ENCODE measurements at regions not wholly inside any gene's neighbourhood (a gene's known extent, or its start where the extent isn't known, plus 50 kb on each side); places are given as distances from the start of the nearest gene placed in this dataset.

- DNase-seq = no peak
Measured at GRCh38 chr11:62073061-62073460, 50.8 kb upstream of the INCENP start.

- DNase-seq = no peak
Measured at GRCh38 chr11:62071408-62071807, 52.4 kb upstream of the INCENP start.

DNA sequence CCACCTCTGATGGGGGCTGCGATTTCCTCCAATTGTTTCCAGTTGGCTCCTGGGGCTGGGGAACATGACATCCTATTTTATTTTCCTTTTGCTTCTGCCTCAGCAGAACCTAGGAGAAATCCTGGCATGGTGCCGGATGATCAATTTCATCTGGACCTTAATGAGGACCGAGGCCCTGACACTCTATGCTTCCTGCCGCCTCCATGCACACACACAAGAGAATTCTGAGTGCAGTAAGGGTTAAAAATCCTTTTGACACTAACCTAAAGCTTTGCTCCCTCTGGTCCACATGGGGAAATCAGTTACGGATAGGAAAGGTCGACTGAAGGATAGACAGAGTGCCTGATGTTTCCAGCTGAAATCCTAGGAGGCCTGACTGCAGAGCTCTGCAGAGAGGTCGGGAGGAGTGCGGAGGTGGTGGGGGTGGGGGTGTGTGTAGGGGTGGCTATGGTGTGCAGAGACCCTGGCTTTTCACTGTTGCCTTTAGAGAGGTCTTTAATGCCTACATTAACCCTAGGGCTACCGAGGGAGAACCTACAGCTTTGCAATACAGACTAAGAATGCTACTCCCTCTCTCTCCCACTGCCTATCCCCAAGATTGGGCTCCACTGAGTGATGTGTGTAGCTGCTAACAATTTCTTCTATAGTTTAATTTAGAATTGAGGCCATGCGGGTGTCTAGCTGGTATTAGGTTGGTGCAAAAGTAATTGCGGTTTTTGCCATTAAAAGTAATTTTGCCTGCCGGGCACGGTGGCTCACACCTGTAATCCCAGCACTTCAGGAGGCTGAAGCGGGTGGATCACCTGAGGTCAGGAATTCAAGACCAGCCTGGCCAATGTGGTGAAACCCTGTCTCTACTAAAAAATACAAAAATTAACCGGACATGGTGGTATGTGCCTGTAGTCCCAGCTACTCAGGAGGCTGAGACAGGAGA is 53.6 kb upstream of the INCENP start:
- DNase-seq = no peak

DNA sequence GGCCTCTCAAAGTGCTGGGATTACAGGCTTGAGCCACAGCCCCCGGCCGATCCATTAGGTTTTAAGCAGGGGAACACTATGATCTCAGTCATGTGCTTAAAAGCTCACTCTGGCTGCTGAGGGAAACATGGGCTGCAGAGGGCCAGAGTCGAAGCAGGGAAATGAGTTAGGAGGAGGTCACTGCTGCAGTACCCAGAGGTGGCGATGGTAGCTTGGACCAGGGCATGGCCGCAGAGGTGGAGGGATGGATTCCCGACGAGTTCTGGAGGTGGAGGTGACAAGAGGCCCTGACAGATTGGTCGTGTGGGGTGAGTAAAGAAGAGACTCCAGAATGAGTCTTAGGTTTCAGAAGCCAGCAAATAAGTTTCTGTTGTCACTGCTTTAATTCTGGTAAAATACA is 54.4 kb upstream of the INCENP start:
- DNase-seq = peak; percentile 25 to 28

GRCh38 chr11:62068730-62069129 is 55.1 kb upstream of the INCENP start:
- DNase-seq = no peak

DNA sequence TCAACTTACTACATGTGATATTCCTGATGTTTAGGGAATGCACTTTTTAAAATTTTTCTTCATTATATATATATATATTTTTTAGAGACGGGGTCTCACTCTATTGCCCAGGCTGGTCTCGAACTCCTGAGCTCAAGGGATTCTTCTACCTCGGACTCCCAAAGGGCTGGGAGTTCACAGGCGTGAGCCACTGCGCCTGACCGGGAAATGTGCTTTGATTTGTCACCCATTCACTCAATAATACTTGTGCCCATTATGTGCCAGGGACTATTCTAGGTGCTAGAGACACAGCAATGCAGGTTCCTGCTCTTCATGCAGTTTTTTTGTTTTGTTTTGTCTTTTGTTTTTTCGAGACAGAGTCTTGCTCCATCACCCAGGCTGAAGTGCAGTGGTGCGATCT is 56.1 kb upstream of the INCENP start:
- DNase-seq = no peak

GRCh38 chr11:62064221-62064620 is 59.6 kb upstream of the INCENP start:
- DNase-seq = no peak

DNA sequence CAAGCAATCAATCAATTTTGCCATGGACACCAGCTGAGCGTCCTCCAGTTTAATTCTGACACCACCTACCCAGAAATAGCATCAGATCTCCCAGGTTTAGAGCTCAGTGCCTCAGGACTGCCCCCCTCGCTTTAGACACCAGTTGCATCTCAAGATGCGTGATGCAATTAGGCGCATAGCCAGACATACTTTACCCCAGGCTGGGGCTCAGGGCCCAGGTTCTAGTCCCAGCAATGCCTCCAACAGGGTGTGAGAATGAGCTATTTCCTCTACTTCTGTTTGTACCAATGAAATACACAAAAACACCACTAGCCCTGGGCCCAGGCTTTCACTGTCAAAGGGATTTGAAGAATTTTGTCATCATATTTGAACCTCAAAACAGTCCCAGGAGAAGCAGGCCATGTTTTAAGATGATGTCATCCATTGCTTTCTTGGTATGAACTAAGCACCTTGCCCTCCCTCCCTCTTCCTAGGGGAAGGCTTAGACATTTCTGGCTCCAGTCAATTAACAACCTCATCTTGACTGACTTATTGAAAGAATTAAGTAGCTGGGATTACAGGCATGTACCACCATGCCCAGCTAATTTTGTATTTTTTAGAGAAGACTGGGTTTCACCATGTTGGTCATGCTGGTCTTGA is 61.5 kb upstream of the INCENP start:
- DNase-seq = no peak

- DNase-seq = no peak
Measured at GRCh38 chr11:62061356-62062222, 62.2 kb upstream of the INCENP start.

DNA sequence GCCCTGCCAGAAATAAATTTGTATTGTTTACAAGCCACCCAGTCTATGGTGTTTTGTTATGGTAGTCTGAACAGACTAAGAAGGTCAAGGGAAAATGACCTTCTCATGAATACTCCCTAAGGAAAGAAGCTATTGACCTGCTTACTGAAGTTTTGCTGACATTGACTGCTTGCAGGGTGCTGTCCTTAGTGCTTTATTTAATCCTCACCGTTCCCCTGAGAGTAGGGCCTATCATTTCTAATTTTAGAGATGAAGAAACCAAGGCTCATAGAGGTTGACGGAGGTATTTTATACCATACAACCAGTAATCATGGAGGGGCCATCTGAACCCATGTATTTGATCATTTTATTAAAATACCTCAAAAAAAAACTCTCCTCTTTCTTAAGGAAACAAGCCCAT is 66.7 kb upstream of the INCENP start:
- DNase-seq = no peak

DNA sequence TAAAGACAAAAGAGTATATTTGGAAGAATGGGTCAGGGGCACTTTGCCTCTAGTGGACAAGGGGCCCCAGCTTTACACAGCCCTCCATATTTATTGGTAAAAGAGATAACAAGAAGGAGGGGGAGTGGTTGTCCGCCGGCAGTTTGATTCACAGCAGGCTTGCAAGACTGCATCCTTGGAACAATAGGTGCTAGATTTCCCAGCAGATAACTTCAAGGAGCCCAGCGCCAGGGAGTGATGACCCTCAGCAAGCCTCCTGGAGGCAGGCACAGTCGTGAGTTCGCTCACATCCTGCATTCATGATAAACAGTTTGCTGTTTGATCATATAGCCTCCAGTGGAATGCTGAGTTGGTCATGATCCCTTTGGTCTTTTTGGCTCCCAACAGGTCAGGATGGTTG is 67.8 kb upstream of the INCENP start:
- DNase-seq = no peak

DNA sequence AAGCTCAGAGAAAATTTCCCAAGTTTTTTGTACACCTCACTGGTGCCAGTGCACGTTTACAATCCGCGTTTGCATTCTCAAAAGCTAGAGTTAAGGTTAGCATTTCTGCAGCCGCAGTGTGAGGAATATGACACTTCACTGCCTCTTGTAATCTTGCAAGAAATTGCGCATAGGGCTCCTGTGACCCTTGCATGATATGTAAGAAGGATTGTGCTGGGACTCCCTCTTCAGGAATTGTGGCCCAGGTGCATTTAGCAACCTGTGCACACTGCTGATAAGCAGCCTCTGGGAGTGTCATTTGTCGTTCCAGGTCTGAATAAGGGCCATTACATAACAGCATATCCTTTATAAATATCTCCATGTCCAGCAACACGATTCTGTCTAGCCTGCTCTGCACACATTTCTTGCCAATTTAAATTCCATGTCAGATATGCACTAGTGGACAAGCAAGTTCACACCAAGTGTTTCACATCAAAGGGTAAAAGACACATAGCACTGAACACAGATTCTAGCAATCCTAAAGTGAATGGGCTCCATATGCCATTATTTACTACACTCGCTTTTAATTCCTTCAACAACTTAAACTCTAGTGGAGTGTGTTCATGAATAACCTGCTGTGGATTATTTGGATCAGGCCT is 69.2 kb upstream of the INCENP start:
- no peak for DNase-seq

GRCh38 chr11:62054081-62054480 is 69.7 kb upstream of the INCENP start:
- DNase-seq = no peak

DNA sequence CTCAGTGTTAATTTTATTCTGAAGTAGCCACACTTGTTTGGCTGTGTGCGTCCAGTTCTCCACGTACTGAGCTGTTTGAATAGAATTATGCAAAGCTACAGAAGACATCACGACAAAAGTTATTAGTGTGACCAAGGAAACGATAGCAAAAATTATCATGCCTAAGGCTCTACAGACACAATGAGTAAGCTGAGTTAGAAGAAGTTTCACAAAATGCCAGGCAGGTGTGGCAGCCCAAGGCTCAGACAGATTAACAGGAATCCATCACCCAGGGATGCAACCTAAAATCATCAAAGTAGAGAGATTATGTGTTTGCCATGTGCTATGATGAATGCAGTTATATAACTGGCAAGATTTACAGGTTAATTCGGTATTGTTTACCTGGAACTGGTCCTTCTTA is 73.1 kb upstream of the INCENP start:
- no peak for DNase-seq

- no peak for DNase-seq
Measured at GRCh38 chr11:62048100-62048499, 75.7 kb upstream of the INCENP start.

DNA sequence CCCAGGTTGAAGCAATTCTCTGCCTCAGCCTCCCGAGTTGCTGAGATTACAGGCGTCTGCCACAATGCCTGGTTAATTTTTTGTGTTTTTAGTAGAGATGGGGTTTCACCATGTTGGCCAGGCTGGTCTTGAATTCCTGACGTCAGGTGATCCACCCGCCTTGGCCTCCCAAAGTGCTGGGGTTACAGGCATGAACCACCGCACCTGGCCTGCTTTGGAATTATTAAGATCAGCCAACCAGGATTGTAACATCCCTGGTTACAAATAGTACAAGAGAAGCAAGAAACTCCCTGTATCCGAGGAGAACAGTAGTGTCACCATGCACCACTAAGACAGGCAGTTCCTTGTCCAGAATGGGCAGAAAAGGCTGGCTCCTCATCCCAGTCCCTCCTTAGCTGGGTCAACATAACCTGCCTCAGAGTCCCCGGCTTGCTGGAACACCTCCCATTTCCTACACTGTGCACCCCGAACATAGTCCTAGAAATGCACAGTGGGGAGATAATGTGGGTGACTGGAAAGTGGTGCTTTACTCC is 77.2 kb upstream of the INCENP start:
- DNase-seq = no peak

- DNase-seq = no peak
Measured at GRCh38 chr11:62044639-62045121, 77.2 kb upstream of the FTH1 start.

GRCh38 chr11:62035293-62035692 is 67.9 kb upstream of the FTH1 start:
- no peak for DNase-seq

DNA sequence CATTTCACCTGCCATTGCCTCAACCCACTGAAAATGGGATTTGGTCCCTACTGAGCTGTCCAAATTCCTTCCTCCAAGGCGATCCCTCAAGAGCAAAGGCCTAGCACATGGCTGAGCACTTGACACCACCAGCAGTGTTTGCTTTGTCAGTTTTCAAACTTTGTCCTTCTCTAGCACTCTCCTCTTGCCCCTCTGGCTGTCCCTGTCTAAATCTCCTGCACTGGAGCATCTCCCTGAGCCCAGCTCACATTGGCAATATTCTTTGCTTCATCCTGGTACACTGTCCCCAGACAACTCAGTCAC is 66.6 kb upstream of the FTH1 start:
- no peak for DNase-seq

DNA sequence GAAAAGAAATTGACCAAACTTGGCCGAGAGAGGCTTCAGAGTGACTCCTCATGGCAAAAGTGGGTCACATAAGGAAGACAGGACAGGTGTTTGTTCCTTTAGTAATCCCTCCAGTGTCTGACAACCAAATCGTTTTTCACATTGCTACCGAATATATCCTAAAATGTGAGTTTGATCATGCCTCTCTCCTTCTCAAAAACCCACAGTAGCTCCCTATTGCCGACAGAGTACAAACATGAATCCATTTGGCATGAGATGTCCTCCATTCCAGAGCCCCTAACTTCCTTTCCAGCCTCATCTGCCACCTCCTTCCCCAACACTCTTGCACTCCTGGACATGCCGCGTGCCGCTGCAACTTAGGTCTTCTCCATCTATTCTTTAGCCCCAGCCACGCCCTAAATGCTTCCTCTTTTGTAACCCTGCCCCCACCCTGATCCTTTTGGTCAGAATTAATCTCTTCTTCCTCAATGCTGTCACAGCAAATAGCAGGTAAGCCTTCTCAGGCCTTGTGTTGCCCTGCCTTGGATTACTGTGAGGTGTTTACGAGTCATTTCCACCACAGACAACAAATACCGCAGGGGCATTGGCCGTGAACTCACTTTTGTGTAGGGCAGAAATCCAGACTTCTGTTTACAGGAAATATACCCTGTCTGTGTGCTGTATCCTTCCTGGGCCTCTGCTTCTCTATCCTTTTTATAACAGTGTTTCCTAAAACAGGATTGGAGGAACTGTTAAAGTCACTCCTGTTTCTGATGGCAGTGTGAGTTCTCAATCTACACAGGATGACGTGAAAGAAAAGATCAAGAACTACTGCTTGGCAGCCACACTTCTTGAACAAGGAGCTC is 66.0 kb upstream of the FTH1 start:
- no peak for DNase-seq

- DNase-seq = no peak
Measured at GRCh38 chr11:62030071-62030684, 62.7 kb upstream of the FTH1 start.
